ENCODE measurements at regions not wholly inside any gene's neighbourhood (a gene's known extent, or its start where the extent isn't known, plus 50 kb on each side); places are given as distances from the start of the nearest gene placed in this dataset.

DNA sequence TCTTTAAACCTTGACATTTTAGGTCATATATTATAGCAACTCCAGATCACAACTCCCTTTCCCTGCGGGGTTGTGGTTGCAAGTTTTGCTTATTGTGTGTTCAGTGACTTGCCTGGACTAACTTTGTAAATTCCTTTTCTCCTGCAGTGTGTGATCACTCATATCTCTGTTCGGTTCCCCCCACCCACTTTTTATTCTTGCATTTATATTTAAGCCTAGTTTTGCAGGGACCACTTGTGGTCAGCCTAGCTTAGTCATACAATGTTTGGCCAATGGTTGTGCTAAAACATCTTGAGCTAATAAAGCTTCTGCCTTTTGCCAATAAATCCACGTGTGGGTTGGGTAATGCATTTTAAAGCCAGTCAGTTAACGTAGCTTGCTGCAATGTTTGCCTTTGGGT is 146.5 kb upstream of the IRX4 start:
- no peaks in the 10 kb centered on the region for H3K27me3 ChIP-seq (replicated peaks)

DNA sequence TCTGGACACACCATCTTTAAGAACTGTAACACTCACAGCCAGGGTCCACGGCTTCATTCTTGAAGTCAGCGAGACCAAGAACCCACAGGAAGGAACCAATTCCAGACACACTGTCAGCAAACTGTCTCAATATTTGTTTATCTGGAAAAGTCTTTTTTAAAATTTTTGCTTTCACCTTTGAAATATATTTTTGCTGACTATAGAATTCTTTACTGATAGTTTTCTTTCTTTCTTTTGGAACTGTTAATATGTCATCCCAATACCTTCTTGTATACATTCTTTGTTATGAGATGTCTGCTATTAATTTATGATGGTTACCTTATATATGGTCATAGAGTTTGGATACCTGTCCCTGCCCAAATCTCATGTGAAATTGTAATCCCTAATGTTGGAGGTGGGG is 145.1 kb upstream of the IRX4 start:
- in situ Hi-C loops (cut with HindIII; ENCODE audit: low pct_ligation_motif_present, low sequenced_read_pairs), result no loop called here
- no peak overlapping the region for H3K27ac ChIP-seq
- TF ChIP-seq, protein P1, sequence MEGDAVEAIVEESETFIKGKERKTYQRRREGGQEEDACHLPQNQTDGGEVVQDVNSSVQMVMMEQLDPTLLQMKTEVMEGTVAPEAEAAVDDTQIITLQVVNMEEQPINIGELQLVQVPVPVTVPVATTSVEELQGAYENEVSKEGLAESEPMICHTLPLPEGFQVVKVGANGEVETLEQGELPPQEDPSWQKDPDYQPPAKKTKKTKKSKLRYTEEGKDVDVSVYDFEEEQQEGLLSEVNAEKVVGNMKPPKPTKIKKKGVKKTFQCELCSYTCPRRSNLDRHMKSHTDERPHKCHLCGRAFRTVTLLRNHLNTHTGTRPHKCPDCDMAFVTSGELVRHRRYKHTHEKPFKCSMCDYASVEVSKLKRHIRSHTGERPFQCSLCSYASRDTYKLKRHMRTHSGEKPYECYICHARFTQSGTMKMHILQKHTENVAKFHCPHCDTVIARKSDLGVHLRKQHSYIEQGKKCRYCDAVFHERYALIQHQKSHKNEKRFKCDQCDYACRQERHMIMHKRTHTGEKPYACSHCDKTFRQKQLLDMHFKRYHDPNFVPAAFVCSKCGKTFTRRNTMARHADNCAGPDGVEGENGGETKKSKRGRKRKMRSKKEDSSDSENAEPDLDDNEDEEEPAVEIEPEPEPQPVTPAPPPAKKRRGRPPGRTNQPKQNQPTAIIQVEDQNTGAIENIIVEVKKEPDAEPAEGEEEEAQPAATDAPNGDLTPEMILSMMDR (IDR thresholded peaks at IDR 0.05; ENCODE audit: low read depth, low read length, missing control alignments), result no peak

More for the DNA sequence above, 146.5 kb upstream of the IRX4 start:
- H3K36me3 ChIP-seq (replicated peaks), result no peaks in the 10 kb centered on the region
- H3K4me3 ChIP-seq (ENCODE audit: low read depth, low read length), result no peak overlapping the region
- TF ChIP-seq, protein P1 (IDR thresholded peaks at IDR 0.05; ENCODE audit: low read depth, low read length, missing control alignments), result no peak
- DNase-seq, result no peak
- H3K27ac ChIP-seq, result no peak overlapping the region
- in situ Hi-C loops (cut with HindIII; ENCODE audit: low pct_ligation_motif_present, low sequenced_read_pairs), result no loop called here

DNA sequence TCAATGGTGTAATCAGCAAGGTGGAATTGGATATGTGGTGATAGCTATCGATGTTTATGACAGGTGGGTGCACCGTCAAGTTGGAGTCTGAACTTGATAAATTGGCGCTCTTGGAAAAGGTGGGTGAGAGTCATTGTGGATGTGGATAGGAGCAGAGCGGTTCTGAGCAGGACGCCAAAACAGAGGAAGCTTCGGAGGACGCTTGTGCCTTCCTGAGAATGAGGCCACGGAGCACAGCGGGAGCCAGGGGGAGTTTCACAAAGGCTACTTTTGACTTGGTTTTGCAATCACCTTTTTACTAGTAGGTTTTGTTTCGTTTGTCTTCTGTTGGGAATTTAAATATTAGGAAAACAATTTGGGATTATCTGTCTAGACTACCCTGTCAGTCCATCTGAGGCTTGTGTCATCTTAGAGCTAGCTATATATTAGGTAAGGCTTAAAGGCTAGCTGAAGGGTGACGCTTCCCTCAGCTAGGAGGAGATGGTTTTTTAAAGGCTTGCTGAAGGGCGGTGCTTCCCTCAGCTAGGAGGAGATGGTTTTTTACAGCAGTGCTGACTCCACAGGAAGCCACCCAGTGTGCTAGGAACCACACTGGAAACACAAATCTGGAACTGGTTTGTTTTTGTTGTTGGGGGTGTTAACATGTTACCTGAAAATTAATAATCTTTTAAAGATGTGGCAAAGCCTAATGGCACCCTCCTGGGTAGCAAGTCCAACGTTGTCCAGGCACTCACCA is 142.4 kb upstream of the IRX4 start:
- Histone ChIP-seq H3K27me3 (replicated peaks) (no peaks in the 10 kb centered on the region), H3K36me3 (replicated peaks) (no peaks in the 10 kb centered on the region), H3K4me3 (ENCODE audit: low read depth, low read length) (no peak overlapping the region), H3K27ac (no peak overlapping the region)
- DNase-seq, result no peak
- TF ChIP-seq, protein P1 (IDR thresholded peaks at IDR 0.05; ENCODE audit: low read depth, low read length, missing control alignments), result no peak
- in situ Hi-C loops (cut with HindIII; ENCODE audit: low pct_ligation_motif_present, low sequenced_read_pairs), result no loop called here

More for the DNA sequence above, 145.1 kb upstream of the IRX4 start:
- Histone ChIP-seq H3K27me3 (replicated peaks) (no peaks in the 10 kb centered on the region), H3K36me3 (replicated peaks) (no peaks in the 10 kb centered on the region), H3K4me3 (ENCODE audit: low read depth, low read length) (no peak overlapping the region)
- DNase-seq, result no peak

DNA sequence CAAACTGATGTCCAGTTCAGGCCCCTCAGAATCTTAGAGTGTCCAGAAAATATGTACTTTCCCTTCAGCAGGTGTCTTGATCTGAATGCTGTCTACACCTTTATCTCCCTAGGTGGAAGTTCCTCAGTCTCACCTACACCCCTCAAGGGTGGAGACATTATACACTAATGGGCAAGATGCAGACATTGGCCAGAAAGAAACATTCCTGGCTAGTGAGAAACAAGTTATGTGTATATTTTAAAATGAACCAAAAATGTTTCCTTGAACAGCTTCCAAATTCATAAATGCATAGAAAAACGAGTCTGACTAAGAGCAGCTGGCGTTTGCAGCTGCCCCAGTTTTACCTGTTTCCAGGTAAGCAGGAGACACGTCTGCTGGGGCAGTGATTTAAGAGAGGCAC is 140.5 kb upstream of the IRX4 start:
- Histone ChIP-seq H3K4me3 (ENCODE audit: low read depth, low read length) (no peak overlapping the region), H3K36me3 (replicated peaks) (no peaks in the 10 kb centered on the region), H3K27me3 (replicated peaks) (no peaks in the 10 kb centered on the region), H3K27ac (no peak overlapping the region)
- TF ChIP-seq, protein P1 (IDR thresholded peaks at IDR 0.05; ENCODE audit: low read depth, low read length, missing control alignments), result no peak
- in situ Hi-C loops (cut with HindIII; ENCODE audit: low pct_ligation_motif_present, low sequenced_read_pairs), result no loop called here
- DNase-seq, result no peak

DNA sequence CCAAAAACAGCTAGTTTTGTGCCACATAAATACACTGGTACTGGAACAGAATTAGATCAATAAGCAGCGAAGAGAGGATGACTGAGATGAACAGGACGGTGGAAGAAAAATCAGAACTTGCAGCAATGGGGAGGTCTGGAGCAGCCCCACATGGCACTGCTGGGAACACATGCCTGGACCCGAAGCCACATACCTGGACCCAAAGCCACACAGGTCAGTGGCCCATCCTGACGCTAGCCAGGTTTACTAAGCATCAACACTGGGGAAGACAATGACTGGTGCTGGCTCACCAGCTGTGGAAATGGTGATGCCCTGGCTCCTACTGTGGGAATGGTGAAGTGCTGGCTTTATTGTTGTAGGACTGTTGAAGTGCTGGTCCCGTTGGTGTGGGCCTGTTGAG is 139.7 kb upstream of the IRX4 start:
- Histone ChIP-seq H3K27ac (no peak overlapping the region), H3K27me3 (replicated peaks) (no peaks in the 10 kb centered on the region), H3K36me3 (replicated peaks) (no peaks in the 10 kb centered on the region), H3K4me3 (ENCODE audit: low read depth, low read length) (no peak overlapping the region)
- TF ChIP-seq, protein P1 (IDR thresholded peaks at IDR 0.05; ENCODE audit: low read depth, low read length, missing control alignments), result no peak
- no peak for DNase-seq
- in situ Hi-C loops (cut with HindIII; ENCODE audit: low pct_ligation_motif_present, low sequenced_read_pairs), result no loop called here

Measured in brain microvascular endothelial cell (primary cell).